Stimulated activated CD8-positive, alpha-beta memory T cell treated with anti-CD3 and anti-CD28 coated beads, Interleukin-15, amount 100 ng/mL, for 48 hours (primary cell): ENCODE measurements at regions not wholly inside any gene's neighbourhood (a gene's known extent, or its start where the extent isn't known, plus 50 kb on each side); places are given as distances from the start of the nearest gene placed in this dataset.

Experiments
- DNase-seq, 2 donors: peaks; one replicate each; pipeline ENCODE4 v3.0.0-alpha.2; 2020; ENCODE audit warnings: low read depth in 2 of 2

- no peak for DNase-seq
Observed at GRCh38 chr9:126125577-126125976, 201.1 kb upstream of the MVB12B start.

GRCh38 chr9:126125992-126126409 lies 200.6 kb upstream of the MVB12B start:
- DNase-seq = no peak

GRCh38 chr9:126126807-126127206 lies 199.8 kb upstream of the MVB12B start:
- DNase-seq = no peak

GRCh38 chr9:126127591-126127990 lies 199.0 kb upstream of the MVB12B start:
- no peak for DNase-seq

GRCh38 chr9:126128494-126129142 lies 198.0 kb upstream of the MVB12B start:
- DNase-seq = no peak

- no peak for DNase-seq
Observed at GRCh38 chr9:126131066-126132010, 195.3 kb upstream of the MVB12B start.

- DNase-seq = no peak
Observed at GRCh38 chr9:126132746-126133145, 193.9 kb upstream of the MVB12B start.

- no peak for DNase-seq
Observed at GRCh38 chr9:126144196-126144595, 182.4 kb upstream of the MVB12B start.

GRCh38 chr9:126144603-126145456 lies 181.8 kb upstream of the MVB12B start:
- DNase-seq = no peak

GRCh38 chr9:126145887-126146253 lies 180.8 kb upstream of the MVB12B start:
- DNase-seq = no peak

- peak; percentile 3 for DNase-seq
Observed at GRCh38 chr9:126146254-126147145, 180.1 kb upstream of the MVB12B start.

- DNase-seq = no peak
Observed at GRCh38 chr9:126147186-126147935, 179.3 kb upstream of the MVB12B start.

GRCh38 chr9:126147936-126148870 lies 178.4 kb upstream of the MVB12B start:
- no peak for DNase-seq

- no peak for DNase-seq
Observed at GRCh38 chr9:126148994-126149393, 177.6 kb upstream of the MVB12B start.

GRCh38 chr9:126149661-126150060 lies 177.0 kb upstream of the MVB12B start:
- DNase-seq = no peak

GRCh38 chr9:126150411-126151030 lies 176.1 kb upstream of the MVB12B start:
- DNase-seq = no peak

GRCh38 chr9:126151031-126151685 lies 175.5 kb upstream of the MVB12B start:
- no peak for DNase-seq

- no peak for DNase-seq
Observed at GRCh38 chr9:126151686-126152134, 174.9 kb upstream of the MVB12B start.
